ENCODE measurements at regions not wholly inside any gene's neighbourhood (a gene's known extent, or its start where the extent isn't known, plus 50 kb on each side); places are given as distances from the start of the nearest gene placed in this dataset.

GRCh38 chr3:72158639-72159326 lies 373.8 kb upstream of the PROK2 start:
- DNase-seq (ENCODE audit: low read depth in 2 of 2): no peak

GRCh38 chr3:72157748-72158638 lies 373.0 kb upstream of the PROK2 start:
- DNase-seq (ENCODE audit: low read depth in 2 of 2): no peak

GRCh38 chr3:72155391-72156064 lies 370.6 kb upstream of the PROK2 start:
- no peak for DNase-seq (ENCODE audit: low read depth in 2 of 2)

- DNase-seq (ENCODE audit: low read depth in 2 of 2): no peak
These were observed 369.7 kb upstream of the PROK2 start for GRCh38 chr3:72154391-72155335.

- no peak for DNase-seq (ENCODE audit: low read depth in 2 of 2)
These were observed 368.7 kb upstream of the PROK2 start for GRCh38 chr3:72153477-72154314.

- no peak for DNase-seq (ENCODE audit: low read depth in 2 of 2)
These were observed 367.9 kb upstream of the PROK2 start for GRCh38 chr3:72152551-72153476.

- DNase-seq (ENCODE audit: low read depth in 2 of 2): no peak
These were observed 366.7 kb upstream of the PROK2 start for GRCh38 chr3:72151465-72152238.

- no peak for DNase-seq (ENCODE audit: low read depth in 2 of 2)
These were observed 365.9 kb upstream of the PROK2 start for GRCh38 chr3:72150634-72151412.

GRCh38 chr3:72149645-72150300 lies 364.8 kb upstream of the PROK2 start:
- DNase-seq (ENCODE audit: low read depth in 2 of 2): no peak

- no peak for DNase-seq (ENCODE audit: low read depth in 2 of 2)
These were observed 362.7 kb upstream of the PROK2 start for GRCh38 chr3:72147600-72147999.

GRCh38 chr3:72145506-72146380 lies 360.8 kb upstream of the PROK2 start:
- no peak for DNase-seq (ENCODE audit: low read depth in 2 of 2)

- no peak for DNase-seq (ENCODE audit: low read depth in 2 of 2)
These were observed 360.0 kb upstream of the PROK2 start for GRCh38 chr3:72144773-72145505.

GRCh38 chr3:72143966-72144717 lies 359.2 kb upstream of the PROK2 start:
- no peak for DNase-seq (ENCODE audit: low read depth in 2 of 2)

GRCh38 chr3:72143322-72143721 lies 358.4 kb upstream of the PROK2 start:
- no peak for DNase-seq (ENCODE audit: low read depth in 2 of 2)

- DNase-seq (ENCODE audit: low read depth in 2 of 2): no peak
These were observed 357.1 kb upstream of the PROK2 start for GRCh38 chr3:72142028-72142427.

Measured in activated CD4-positive, alpha-beta T cell treated with anti-CD3 and anti-CD28 coated beads for 24 hours (primary cell).